Panc1 (cell line): ENCODE measurements at regions not wholly inside any gene's neighbourhood (a gene's known extent, or its start where the extent isn't known, plus 50 kb on each side); places are given as distances from the start of the nearest gene placed in this dataset.

Experiments used
- ATAC-seq: fragments of 200-7000 bp; cut with Tn5 transposase; 2 replicates; pipeline ENCODE4 v1.9.1; 2020; ENCODE audit warnings: mild to moderate bottlenecking, moderate library complexity
- BruUV-seq: library from RNA; stranded (reverse); fragments of 400-500 nt; replicated peaks from 2 replicates; lab custom pipeline; 2021; lab: Mats Ljungman, UMichigan
- CTCF ChIA-PET: fragments of 300-600 bp; sonication (Branson Sonifier 250); formaldehyde crosslinking; loops from one replicate; lab custom pipeline; 2022; ENCODE audit warnings: antibody characterized with exemption; lab: Charles Lee
- POLR2A ChIA-PET: fragments of 300-600 bp; sonication (Branson Sonifier 250); formaldehyde crosslinking; loops from one replicate; lab custom pipeline; 2022; ENCODE audit warnings: antibody characterized with exemption; lab: Charles Lee
- DNase-seq: peaks from one replicate; pipeline ENCODE4 v3.0.0-alpha.2; 2010; ENCODE audit warnings: low read depth, low spot score
- H3K27ac ChIP-seq: 2 replicates; pipeline ENCODE4 v1.5.1; 2011; ENCODE audit warnings: mild to moderate bottlenecking, low read length, inconsistent platforms
- H3K27me3 ChIP-seq: fragments of 200-500 bp; sonication (Bioruptor generic); 2 replicates; pipeline ENCODE4 v1.6.0; 2014; ENCODE audit warnings: low read length, inconsistent platforms; ENCODE audit not compliant: control insufficient read depth, insufficient read depth
- H3K36me3 ChIP-seq: fragments of 200-500 bp; sonication (Bioruptor generic); 2 replicates; pipeline ENCODE4 v1.5.1; 2014; ENCODE audit warnings: inconsistent platforms, mild to moderate bottlenecking, low read length, moderate library complexity; ENCODE audit not compliant: control insufficient read depth, insufficient read depth
- H3K4me1 ChIP-seq: 2 replicates; pipeline ENCODE4 v1.5.1; 2011; ENCODE audit warnings: inconsistent platforms, mild to moderate bottlenecking, low read length, moderate library complexity; ENCODE audit not compliant: control insufficient read depth, insufficient read depth
- H3K4me3 ChIP-seq, 2 experiments: 2 replicates each; pipeline ENCODE4 v1.5.1; 2011 to 2012; ENCODE audit warnings: low read depth in 2 of 2, low read length in 2 of 2, mild to moderate bottlenecking in 2 of 2, inconsistent platforms in 1 of 2, moderate library complexity in 1 of 2
- H3K9me3 ChIP-seq: fragments of 200-500 bp; sonication (Bioruptor generic); 2 replicates; pipeline ENCODE4 v1.5.1; 2014; ENCODE audit warnings: low read depth, mild to moderate bottlenecking, inconsistent platforms, low read length, moderate library complexity; ENCODE audit not compliant: control insufficient read depth, insufficient read depth
- POLR2AphosphoS5 ChIP-seq: IDR thresholded peaks from 2 replicates; pipeline ENCODE4 v1.6.1; 2012; ENCODE audit warnings: mild to moderate bottlenecking, low read depth, low read length, moderate library complexity
- SIN3A ChIP-seq: IDR thresholded peaks from 2 replicates; pipeline ENCODE4 v1.6.1; 2012; ENCODE audit warnings: low read depth, mild to moderate bottlenecking, low read length, moderate library complexity, borderline replicate concordance; ENCODE audit not compliant: insufficient read depth
- TCF7L2 ChIP-seq: IDR thresholded peaks from 2 replicates; pipeline ENCODE4 v1.6.1; 2011; ENCODE audit warnings: mild to moderate bottlenecking, low read depth, low read length, inconsistent platforms
- in situ Hi-C: cut with HindIII; loops from 2 replicates; pipeline ENCODE4 v1.10.0; 2016; ENCODE audit warnings: low sequenced_read_pairs, low pct_unique_long_range_greater_than_20kb
- intact Hi-C: fragments of 100-400 bp; cut with micrococcal nuclease; formaldehyde crosslinking; loops from one replicate; pipeline ENCODE4 v1.10.0; 2022; ENCODE audit not compliant: unreplicated experiment
- TF ChIP-seq, protein P1 (sequence below): fragments of 450-650 bp; IDR thresholded peaks from 2 replicates; pipeline ENCODE4 v1.5.1; 2017; ENCODE audit warnings: mild to moderate bottlenecking
- TF ChIP-seq, protein P2 (sequence below), 2 experiments: IDR thresholded peaks; 2 replicates each; pipeline ENCODE4 v1.6.1; 2011 to 2012; ENCODE audit warnings: low read depth in 2 of 2, control low read depth in 1 of 2, low read length in 1 of 2, mild to moderate bottlenecking in 1 of 2, moderate library complexity in 1 of 2; ENCODE audit not compliant: insufficient read depth in 1 of 2

- H3K4me3 ChIP-seq: no peak overlapping the region
- H3K36me3 ChIP-seq: no peaks in the 10 kb centered on the region
- TF ChIP-seq TCF7L2 (no peak), SIN3A (no peak), POLR2AphosphoS5 (no peak)
- TF ChIP-seq, protein P1, sequence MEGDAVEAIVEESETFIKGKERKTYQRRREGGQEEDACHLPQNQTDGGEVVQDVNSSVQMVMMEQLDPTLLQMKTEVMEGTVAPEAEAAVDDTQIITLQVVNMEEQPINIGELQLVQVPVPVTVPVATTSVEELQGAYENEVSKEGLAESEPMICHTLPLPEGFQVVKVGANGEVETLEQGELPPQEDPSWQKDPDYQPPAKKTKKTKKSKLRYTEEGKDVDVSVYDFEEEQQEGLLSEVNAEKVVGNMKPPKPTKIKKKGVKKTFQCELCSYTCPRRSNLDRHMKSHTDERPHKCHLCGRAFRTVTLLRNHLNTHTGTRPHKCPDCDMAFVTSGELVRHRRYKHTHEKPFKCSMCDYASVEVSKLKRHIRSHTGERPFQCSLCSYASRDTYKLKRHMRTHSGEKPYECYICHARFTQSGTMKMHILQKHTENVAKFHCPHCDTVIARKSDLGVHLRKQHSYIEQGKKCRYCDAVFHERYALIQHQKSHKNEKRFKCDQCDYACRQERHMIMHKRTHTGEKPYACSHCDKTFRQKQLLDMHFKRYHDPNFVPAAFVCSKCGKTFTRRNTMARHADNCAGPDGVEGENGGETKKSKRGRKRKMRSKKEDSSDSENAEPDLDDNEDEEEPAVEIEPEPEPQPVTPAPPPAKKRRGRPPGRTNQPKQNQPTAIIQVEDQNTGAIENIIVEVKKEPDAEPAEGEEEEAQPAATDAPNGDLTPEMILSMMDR: no peak
- TF ChIP-seq, protein P2, sequence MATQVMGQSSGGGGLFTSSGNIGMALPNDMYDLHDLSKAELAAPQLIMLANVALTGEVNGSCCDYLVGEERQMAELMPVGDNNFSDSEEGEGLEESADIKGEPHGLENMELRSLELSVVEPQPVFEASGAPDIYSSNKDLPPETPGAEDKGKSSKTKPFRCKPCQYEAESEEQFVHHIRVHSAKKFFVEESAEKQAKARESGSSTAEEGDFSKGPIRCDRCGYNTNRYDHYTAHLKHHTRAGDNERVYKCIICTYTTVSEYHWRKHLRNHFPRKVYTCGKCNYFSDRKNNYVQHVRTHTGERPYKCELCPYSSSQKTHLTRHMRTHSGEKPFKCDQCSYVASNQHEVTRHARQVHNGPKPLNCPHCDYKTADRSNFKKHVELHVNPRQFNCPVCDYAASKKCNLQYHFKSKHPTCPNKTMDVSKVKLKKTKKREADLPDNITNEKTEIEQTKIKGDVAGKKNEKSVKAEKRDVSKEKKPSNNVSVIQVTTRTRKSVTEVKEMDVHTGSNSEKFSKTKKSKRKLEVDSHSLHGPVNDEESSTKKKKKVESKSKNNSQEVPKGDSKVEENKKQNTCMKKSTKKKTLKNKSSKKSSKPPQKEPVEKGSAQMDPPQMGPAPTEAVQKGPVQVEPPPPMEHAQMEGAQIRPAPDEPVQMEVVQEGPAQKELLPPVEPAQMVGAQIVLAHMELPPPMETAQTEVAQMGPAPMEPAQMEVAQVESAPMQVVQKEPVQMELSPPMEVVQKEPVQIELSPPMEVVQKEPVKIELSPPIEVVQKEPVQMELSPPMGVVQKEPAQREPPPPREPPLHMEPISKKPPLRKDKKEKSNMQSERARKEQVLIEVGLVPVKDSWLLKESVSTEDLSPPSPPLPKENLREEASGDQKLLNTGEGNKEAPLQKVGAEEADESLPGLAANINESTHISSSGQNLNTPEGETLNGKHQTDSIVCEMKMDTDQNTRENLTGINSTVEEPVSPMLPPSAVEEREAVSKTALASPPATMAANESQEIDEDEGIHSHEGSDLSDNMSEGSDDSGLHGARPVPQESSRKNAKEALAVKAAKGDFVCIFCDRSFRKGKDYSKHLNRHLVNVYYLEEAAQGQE (IDR thresholded peaks at IDR 0.05; ENCODE audit: insufficient read depth in 1 of 2, low read depth in 2 of 2, low read length in 1 of 2): no peak
- ATAC-seq (no peak), DNase-seq (no peak)
- H3K4me1 ChIP-seq: no peaks in the 10 kb centered on the region
- in situ Hi-C loops: no loop called here
- intact Hi-C loops: no loop called here
- no peaks in the 10 kb centered on the region for H3K9me3 ChIP-seq
- H3K27me3 ChIP-seq: no peaks in the 10 kb centered on the region
- ChIA-PET CTCF (no interaction called here), POLR2A (no interaction called here)
- no peak overlapping the region for H3K27ac ChIP-seq
- BruUV-seq: no TSS peak
These were observed 1741.2 kb upstream of the PCDH20 start for GRCh38 chr13:63156816-63157215.

DNA sequence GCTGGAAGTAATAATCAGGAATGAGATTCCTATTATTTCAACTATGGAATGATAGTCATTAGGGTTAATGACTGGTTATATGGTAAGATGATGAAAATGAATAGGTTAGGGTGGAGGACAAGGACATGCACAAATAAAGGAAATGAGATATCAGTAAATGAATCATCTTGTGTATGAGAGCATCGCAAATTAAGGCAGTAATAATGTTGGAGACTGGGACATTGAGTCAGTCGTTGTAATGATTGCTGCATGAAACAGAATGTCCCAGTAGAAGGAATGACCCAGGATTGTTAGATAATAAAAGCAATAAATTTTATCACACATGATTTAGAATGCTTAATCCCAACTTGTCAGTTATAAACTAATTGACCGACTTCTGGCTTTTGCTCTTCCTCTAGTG lies 1733.7 kb upstream of the PCDH20 start:
- POLR2A ChIA-PET: no interaction called here
- intact Hi-C loops: no loop called here
- Histone ChIP-seq H3K36me3 (no peaks in the 10 kb centered on the region), H3K4me3 (no peak overlapping the region), H3K27me3 (no peaks in the 10 kb centered on the region), H3K4me1 (no peaks in the 10 kb centered on the region), H3K27ac (no peak overlapping the region), H3K9me3 (no peaks in the 10 kb centered on the region)
- CTCF ChIA-PET: no interaction called here
- no TSS peak for BruUV-seq
- TF ChIP-seq SIN3A: no peak
- TF ChIP-seq, protein P1: no peak
- TF ChIP-seq, protein P2 (IDR thresholded peaks at IDR 0.05; ENCODE audit: insufficient read depth in 1 of 2, low read depth in 2 of 2, low read length in 1 of 2): no peak
- TF ChIP-seq TCF7L2: no peak
- no peak for TF ChIP-seq POLR2AphosphoS5
- ATAC-seq (no peak), DNase-seq (no peak)
- in situ Hi-C loops: no loop called here
